ENCODE measurements at regions not wholly inside any gene's neighbourhood (a gene's known extent, or its start where the extent isn't known, plus 50 kb on each side); places are given as distances from the start of the nearest gene placed in this dataset.

DNA sequence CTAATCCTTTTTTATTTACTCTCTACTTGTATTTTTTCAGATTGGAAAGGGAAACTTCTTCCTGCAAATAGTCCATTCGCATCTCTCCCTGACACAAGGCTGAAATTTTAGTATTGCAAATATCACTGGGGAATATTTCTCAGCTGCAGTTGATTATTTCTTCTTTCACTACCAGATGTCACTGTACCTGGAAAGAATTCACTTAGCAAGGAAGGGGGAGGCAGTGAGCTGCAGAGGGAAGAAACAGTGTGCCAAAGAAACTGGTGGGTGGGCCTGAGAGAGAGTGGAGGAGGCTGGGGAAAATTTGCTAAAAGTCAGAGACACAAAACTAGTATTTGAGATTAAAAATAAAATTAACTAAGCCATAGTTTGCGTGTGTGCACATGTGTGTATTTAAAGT is 142.3 kb upstream of the STT3B start:
- H3K27ac ChIP-seq (ENCODE audit: insufficient read depth, low read depth, low read length), result no peak overlapping the region
- dilution Hi-C loops (cut with MboI; ENCODE audit: extremely low pct_ligation_motif_present, low sequenced_read_pairs), result no loop called here
- H2AFZ ChIP-seq (ENCODE audit: low read depth, low read length), result no peak overlapping the region
- intact Hi-C loops (cut with micrococcal nuclease), result no loop called here
- no peaks in the 10 kb centered on the region for H3K9me3 ChIP-seq (replicated peaks; ENCODE audit: control insufficient read depth, insufficient read depth, low read length)
- H4K20me1 ChIP-seq (replicated peaks; ENCODE audit: control insufficient read depth, extremely low read depth, insufficient read depth, low read length), result no peaks in the 10 kb centered on the region
- H3K9me1 ChIP-seq (replicated peaks; ENCODE audit: control insufficient read depth, extremely low read depth, insufficient read depth, low read length), result no peaks in the 10 kb centered on the region
- no peak for FAIRE-seq
- CTCF ChIA-PET, result no interaction called here
- DNase-seq (ENCODE audit: low read depth, low spot score), result no peak
- POLR2A ChIA-PET, result no interaction called here
- no peak for TF ChIP-seq POLR2A (IDR thresholded peaks at IDR 0.05; ENCODE audit: low read depth, low read length)
- TF ChIP-seq, protein P1, sequence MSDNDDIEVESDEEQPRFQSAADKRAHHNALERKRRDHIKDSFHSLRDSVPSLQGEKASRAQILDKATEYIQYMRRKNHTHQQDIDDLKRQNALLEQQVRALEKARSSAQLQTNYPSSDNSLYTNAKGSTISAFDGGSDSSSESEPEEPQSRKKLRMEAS (IDR thresholded peaks at IDR 0.05; ENCODE audit: insufficient read depth, insufficient read length), result no peak
- TF ChIP-seq POLR2AphosphoS5 (IDR thresholded peaks at IDR 0.05; ENCODE audit: insufficient read depth, low read depth, low read length), result no peak
- TF ChIP-seq, protein P2, sequence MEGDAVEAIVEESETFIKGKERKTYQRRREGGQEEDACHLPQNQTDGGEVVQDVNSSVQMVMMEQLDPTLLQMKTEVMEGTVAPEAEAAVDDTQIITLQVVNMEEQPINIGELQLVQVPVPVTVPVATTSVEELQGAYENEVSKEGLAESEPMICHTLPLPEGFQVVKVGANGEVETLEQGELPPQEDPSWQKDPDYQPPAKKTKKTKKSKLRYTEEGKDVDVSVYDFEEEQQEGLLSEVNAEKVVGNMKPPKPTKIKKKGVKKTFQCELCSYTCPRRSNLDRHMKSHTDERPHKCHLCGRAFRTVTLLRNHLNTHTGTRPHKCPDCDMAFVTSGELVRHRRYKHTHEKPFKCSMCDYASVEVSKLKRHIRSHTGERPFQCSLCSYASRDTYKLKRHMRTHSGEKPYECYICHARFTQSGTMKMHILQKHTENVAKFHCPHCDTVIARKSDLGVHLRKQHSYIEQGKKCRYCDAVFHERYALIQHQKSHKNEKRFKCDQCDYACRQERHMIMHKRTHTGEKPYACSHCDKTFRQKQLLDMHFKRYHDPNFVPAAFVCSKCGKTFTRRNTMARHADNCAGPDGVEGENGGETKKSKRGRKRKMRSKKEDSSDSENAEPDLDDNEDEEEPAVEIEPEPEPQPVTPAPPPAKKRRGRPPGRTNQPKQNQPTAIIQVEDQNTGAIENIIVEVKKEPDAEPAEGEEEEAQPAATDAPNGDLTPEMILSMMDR (IDR thresholded peaks at IDR 0.05; ENCODE audit: extremely low read depth in 1 of 2, insufficient read depth in 1 of 2, low read depth in 1 of 2, low read length in 2 of 2), result no peak
- TF ChIP-seq FOS (IDR thresholded peaks at IDR 0.05; ENCODE audit: borderline replicate concordance, insufficient read depth, low read length), result no peak
- TF ChIP-seq MYC (IDR thresholded peaks at IDR 0.05; ENCODE audit: low read depth, low read length), result no peak
- no peak for TF ChIP-seq GATA2 (IDR thresholded peaks at IDR 0.05; ENCODE audit: insufficient read depth, insufficient read length, low read depth, low read length)
- no peak for TF ChIP-seq EZH2 (IDR thresholded peaks at IDR 0.05; ENCODE audit: borderline replicate concordance, low read depth, low read length, severe bottlenecking)
- TF ChIP-seq JUN (IDR thresholded peaks at IDR 0.05; ENCODE audit: borderline replicate concordance, insufficient read depth, insufficient read length, low read depth), result no peak
- no peak overlapping the region for H3K4me2 ChIP-seq (ENCODE audit: insufficient read depth, low read length)
- no peaks in the 10 kb centered on the region for H3K36me3 ChIP-seq (ENCODE audit: control insufficient read depth in 2 of 2, extremely low read depth in 1 of 2, insufficient read depth in 2 of 2, low read length in 2 of 2)
- H3K4me1 ChIP-seq (ENCODE audit: control insufficient read depth, extremely low read depth, insufficient read depth, low read length), result no peaks in the 10 kb centered on the region
- no peaks in the 10 kb centered on the region for H3K79me2 ChIP-seq (ENCODE audit: control insufficient read depth, insufficient read depth, low read length)
- peaks cover 0 to 3% of the 10 kb centered on the region in 2 experiments for H3K27me3 ChIP-seq (ENCODE audit: control insufficient read depth in 2 of 2, insufficient read depth in 2 of 2, low read length in 2 of 2)
- BruUV-seq (replicated peaks), result no TSS peak
- no peak overlapping the region for H3K9ac ChIP-seq (replicated peaks; ENCODE audit: extremely low read depth, insufficient read depth, low read length)
- H3K4me3 ChIP-seq (replicated peaks in 1 of 3; ENCODE audit: insufficient read depth in 1 of 3, low read depth in 1 of 3, low read length in 3 of 3), result no peak overlapping the region

All from endothelial cell of umbilical vein (primary cell).